ENCODE measurements at regions not wholly inside any gene's neighbourhood (a gene's known extent, or its start where the extent isn't known, plus 50 kb on each side); places are given as distances from the start of the nearest gene placed in this dataset.
A peak's percentile ranks its signal among the peaks of the same experiment; 100 is the strongest.
"Not testable (repeated sequence)": the region's sequence is repeated elsewhere in the genome, so short reads cannot be mapped to it uniquely, and the experiment has no call there.

DNA sequence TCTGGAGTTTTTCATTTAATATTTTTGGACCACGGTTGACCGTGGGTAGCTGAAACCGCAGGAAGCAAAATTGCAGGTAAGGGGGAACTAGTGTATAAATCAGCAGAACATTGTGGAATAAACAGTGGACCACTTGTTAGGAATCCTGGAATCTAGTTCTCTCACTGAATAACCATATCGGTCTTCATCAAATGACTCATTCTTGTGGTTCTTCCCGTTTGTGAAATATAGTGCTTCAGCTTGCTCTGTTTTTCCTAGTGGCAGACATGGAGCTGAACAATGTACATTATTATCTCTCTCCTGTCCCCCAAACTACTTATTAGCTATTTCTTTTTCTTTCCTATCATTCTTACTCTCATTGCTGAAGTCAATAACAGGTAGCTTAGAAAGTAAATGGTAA lies 61.9 kb downstream of the HSPA13 start:
- no peak for DNase-seq

DNA sequence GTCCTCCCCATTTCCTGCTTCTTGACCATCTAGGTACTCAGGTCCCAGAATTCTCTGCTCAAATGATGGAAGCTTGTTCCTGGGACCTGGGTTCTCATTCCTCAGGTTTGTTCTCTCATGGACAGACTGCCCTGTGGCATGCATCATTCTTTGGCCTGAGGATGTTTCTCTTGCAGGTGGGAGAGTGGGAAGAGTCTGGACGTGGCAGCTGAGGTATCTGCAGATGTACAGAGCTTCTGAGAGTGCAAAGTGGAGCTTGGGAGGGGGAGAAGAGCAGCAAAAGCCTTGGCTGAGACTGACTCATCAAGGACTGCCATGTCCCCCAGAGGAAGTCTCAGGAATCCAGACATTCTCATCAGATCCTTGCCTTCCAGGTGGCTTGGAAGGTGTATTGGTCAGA lies 63.1 kb downstream of the HSPA13 start:
- no peak for DNase-seq

- DNase-seq = no peak
These were observed 64.4 kb downstream of the HSPA13 start for GRCh38 chr21:14318578-14318977.

DNA sequence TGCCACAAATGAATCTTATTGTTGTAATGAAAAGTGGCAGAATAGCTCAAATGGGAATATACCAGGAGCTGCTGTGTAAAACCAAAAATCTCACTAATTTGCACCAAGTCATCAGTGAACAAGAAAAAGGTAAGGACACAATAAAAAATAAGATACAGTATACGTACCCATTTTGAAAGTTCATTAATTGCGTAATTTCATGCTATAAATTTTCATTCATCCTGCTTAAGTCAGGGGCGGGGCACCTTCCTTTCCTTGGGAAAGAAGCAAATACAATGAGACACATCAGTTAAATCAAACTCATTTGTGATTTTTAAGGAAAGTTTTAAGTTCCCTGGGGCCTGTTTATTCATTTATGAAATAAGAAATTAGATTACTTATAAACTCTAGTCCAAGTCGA lies 65.4 kb downstream of the HSPA13 start:
- DNase-seq = no peak

- DNase-seq = no peak
These were observed 69.6 kb downstream of the HSPA13 start for GRCh38 chr21:14313300-14313699.

- DNase-seq = no peak
These were observed 70.1 kb downstream of the HSPA13 start for GRCh38 chr21:14312871-14313270.

DNA sequence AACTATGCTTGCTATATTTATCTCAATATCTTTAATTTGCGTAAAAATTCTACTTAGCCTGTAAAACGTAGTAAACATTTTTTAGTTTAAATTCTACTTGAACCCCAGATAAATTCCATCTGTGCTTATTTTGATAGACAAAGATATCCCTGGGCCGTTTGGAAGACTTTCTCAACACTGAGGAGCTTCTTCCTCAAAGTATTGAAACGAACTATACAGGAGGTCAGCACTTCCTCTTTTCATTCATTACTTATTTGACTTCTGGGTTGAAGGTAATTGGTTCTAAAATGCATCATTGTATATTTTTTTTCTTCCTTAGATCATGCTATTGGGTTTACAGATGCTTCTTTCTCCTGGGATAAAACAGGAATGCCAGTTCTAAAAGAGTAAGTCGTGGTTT lies 74.7 kb downstream of the HSPA13 start:
- peak; percentile 4 for DNase-seq

DNA sequence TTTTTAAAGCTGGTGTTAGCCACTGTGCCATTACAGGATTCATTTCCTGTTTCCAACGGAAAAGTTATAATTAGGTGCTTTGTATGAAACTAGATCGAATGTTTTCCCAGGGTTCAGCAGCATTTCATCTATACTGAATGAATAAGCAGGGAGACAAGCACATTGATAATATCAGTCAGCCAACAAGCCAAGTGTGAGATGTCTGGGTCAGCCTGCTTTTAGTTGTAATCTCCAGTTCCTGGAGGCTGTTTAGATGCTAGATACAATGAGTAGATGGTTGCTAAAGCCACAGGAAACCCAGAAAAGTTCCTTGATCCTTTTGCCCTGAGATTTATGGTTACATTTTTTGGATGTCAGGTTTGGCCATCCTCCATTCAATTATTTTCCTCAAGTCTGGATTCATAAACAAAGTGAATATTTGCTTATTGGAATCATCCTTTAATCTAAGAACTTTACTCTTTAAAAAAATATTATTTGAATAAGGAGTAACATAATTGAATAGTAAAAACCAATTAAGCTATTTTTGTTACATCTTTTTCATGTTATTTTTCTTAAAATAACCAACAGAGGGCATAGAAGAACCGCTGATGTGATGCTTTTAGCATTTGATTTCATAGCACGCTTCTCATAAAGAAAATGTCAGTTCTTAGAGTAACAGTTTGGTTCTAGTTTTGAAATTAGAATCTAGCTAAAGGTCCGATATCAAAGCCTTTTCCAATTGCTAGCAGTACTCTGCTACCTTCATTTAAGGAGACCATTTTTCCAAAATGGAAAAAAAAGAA lies 76.6 kb downstream of the HSPA13 start:
- peak; percentile 5 for DNase-seq

GRCh38 chr21:14303731-14304488 lies 79.0 kb downstream of the HSPA13 start:
- DNase-seq = no peak

DNA sequence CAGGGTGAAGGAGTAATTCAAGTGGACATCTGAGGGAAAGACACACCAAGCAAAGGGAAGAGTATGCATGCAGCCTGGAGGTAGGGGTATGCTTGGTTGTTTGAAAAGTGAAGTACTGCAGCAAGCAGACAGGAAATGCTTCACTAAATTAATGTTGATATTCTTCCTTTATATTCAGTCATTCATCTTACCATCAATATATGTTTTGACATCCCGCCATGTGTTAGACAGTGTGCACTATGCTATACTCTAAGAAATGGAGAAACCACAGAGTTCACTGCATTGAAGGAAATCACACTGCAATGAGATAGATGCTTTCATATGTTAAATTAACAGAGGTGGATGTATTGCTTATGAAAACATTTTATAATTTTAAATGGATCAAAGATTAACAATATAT lies 82.9 kb downstream of the HSPA13 start:
- DNase-seq = no peak

GRCh38 chr21:14290576-14290975 lies 74.6 kb downstream of the RBM11 start:
- no peak for DNase-seq

DNA sequence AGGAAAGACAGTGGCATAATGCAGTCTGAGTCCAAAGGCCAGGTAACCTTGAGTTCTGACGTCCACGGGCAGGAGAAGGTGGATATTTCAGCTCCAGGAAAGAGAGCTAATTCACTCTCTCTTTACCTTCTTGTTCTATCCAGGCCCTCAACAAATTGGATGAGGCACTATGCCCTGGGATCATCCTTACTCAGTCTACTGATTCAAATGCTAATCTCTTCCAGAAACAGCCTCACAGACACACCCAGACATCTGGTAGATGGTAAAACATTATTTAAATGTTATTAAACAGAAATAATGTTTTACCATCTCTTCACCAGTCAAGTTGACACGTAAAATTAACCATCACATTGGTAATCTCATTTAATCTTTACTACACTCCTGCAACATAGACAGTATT lies 73.0 kb downstream of the RBM11 start:
- DNase-seq = no peak

DNA sequence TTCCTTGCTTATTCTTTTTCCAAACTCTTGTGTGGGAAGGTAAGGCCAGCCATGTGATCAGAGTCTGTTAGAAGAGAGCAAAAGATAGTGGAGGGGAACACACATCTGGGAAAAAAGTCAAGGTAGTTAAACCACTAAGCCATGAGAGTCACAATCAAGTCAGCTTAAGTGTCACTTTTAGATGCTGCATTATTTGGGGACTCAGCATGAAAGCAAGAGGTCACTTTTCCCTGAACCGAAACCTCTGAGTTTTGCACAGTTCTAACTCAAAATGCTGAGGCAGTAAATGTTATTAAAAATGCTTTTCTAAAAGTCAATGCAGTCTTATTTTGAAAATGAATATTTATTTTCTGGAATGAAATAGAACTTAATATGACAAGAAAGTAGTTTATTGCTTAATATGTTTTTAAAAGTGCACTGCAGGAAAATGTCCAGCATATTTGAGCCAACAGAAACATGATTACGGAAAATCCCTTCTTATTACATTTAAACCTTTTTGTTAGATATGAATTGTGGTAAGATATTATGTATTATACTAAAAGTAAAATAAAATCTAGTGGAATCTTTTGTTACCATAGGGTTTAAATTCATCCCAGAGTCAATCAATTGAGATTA lies 69.3 kb downstream of the RBM11 start:
- DNase-seq = no peak

GRCh38 chr21:14284481-14284880 lies 68.5 kb downstream of the RBM11 start:
- DNase-seq = no peak

- DNase-seq = not testable (repeated sequence)
These were observed 65.4 kb downstream of the RBM11 start for GRCh38 chr21:14281188-14281900.
